ENCODE measurements at regions not wholly inside any gene's neighbourhood (a gene's known extent, or its start where the extent isn't known, plus 50 kb on each side); places are given as distances from the start of the nearest gene placed in this dataset.

GRCh38 chr13:69391756-69392155 lies 715.9 kb upstream of the ATXN8OS start:
- TF ChIP-seq CTCF (IDR thresholded peaks at IDR 0.05; ENCODE audit: low read depth, low read length, missing input control) = no peak
- TF ChIP-seq GABPA (IDR thresholded peaks at IDR 0.05 in 1 of 2, conservative IDR thresholded peaks at IDR 0.05 in 1 of 2) = no peak
- TF ChIP-seq TAF1 (conservative IDR thresholded peaks at IDR 0.05) = no peak
- TF ChIP-seq ATF3 (IDR thresholded peaks at IDR 0.05) = no peak
- TF ChIP-seq JUND (IDR thresholded peaks at IDR 0.05) = no peak
- TF ChIP-seq EGR1 (IDR thresholded peaks at IDR 0.05; ENCODE audit: low read depth in 2 of 2) = no peak
- TF ChIP-seq SP1 (IDR thresholded peaks at IDR 0.05) = no peak
- TF ChIP-seq YY1 (IDR thresholded peaks at IDR 0.05) = no peak
- TF ChIP-seq RAD21 (IDR thresholded peaks at IDR 0.05) = no peak
- TF ChIP-seq MAX (IDR thresholded peaks at IDR 0.05) = no peak
- TF ChIP-seq REST (IDR thresholded peaks at IDR 0.05) = no peak
